ENCODE measurements at regions not wholly inside any gene's neighbourhood (a gene's known extent, or its start where the extent isn't known, plus 50 kb on each side); places are given as distances from the start of the nearest gene placed in this dataset.
"Not testable (repeated sequence)": the region's sequence is repeated elsewhere in the genome, so short reads cannot be mapped to it uniquely, and the experiment has no call there.

DNA sequence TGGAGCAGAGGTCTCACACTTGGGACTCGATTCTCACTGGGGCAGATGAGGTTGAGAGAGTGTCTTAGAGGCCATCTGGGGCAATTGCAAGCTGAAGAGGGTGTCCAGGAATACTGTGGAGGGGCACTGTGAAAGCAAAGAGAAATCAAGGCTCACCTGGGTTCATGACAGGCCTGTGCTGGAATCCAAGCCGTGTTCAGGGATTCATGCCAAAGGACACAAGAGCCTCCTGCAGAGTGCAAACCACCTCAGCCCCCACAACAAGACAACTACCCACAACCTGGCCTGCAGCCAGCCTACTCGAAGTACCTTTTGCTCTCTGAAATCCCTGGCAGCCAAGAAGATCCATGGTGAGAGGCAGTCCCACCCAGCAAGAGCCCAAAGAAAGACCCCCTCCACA lies 2334.2 kb downstream of the TP53TG3F start:
- Mint-ChIP-seq H3K36me3 (ENCODE audit: low read depth) (no peaks in the 10 kb centered on the region), H3K4me1 (no peaks in the 10 kb centered on the region), H3K9me3 (peaks cover 18% of the 10 kb centered on the region)

DNA sequence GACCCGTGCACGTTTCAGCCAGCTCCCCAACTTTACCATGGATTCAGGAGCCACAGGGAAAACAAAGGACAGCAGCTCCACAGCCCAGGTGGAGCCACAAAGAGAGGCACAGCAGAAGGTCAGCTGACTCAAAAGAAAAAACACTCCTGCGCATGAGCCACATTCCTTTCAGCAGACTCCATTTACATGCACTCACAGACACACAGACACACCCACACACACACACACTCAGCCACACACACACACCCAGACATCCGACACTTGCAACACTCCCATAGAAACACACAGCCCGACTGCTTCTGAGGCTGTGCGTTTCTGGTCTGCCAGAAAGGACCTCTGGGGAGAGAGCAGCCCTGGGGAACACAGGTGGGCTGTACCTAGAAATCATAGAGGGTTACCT lies 2335.5 kb downstream of the TP53TG3F start:
- H3K9me3 Mint-ChIP-seq: peaks cover 25% of the 10 kb centered on the region
- no peak overlapping the region for H3K4me3 Mint-ChIP-seq
- no peaks in the 10 kb centered on the region for H3K27me3 Mint-ChIP-seq
- ATAC-seq (replicated peaks): no peak
- no peaks in the 10 kb centered on the region for H3K4me1 Mint-ChIP-seq
- H3K27ac Mint-ChIP-seq: no peak overlapping the region
- no peaks in the 10 kb centered on the region for H3K36me3 Mint-ChIP-seq (ENCODE audit: low read depth)

More for the DNA sequence above, 2334.2 kb downstream of the TP53TG3F start:
- no peak overlapping the region for H3K4me3 Mint-ChIP-seq
- H3K27ac Mint-ChIP-seq: no peak overlapping the region
- no peaks in the 10 kb centered on the region for H3K27me3 Mint-ChIP-seq
- ATAC-seq (replicated peaks): no peak

DNA sequence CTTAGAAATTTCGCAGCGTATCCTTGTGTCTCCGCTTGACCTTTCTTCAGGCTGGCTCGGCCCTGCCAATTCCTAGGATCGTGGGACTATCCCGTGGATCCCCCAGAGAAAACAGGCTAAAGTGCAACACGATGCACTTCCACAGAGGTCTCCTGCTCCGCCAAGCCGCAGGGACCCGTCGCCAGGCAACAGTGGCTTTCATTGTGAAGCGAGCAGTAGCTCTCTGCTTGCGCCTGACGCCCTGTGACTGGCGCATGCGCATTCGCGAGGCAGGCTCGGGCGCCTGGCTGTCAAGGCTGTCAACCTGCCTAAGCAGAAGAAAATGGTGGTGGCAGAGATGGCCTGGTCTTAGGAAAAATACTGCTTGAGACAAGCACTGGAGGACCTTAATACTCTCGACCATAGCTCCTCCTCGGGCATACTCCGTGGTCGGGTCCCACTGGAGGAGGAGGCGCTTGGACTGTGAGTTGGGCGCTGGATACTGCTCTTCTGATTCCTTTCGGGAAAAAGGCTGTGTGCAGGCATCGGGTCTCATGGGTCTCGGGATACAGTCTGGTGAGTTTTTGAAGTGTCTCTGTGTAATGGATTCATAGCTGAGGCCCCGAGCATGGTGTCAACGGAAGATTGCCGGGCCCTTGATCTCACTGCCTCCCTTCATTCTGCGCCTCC lies 2336.1 kb downstream of the TP53TG3F start:
- H3K27ac Mint-ChIP-seq: no peak overlapping the region
- no peak overlapping the region for H3K4me3 Mint-ChIP-seq
- H3K4me1 Mint-ChIP-seq: no peaks in the 10 kb centered on the region
- H3K36me3 Mint-ChIP-seq (ENCODE audit: low read depth): no peaks in the 10 kb centered on the region
- peaks cover 25% of the 10 kb centered on the region for H3K9me3 Mint-ChIP-seq
- ATAC-seq (replicated peaks): no peak
- H3K27me3 Mint-ChIP-seq: no peaks in the 10 kb centered on the region

DNA sequence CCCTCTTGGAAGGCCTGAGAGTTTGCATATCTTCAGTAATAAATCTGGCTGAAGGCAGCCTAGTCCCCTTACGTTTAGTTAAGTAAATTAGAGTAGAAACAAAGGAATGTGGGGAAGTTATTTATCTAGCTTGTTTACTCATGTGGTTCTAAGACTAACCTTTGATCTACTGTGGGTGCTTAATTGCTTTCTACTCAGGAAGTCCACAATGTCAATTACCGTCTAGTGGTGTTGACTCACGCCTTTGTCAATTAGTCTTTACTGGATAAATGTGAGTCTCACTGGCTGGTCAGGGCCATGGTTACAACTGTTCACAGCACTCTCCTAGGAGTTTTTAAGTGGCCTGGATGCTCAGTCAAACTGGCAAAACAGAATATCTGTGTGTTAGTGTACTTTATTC lies 2338.4 kb downstream of the TP53TG3F start:
- no peak overlapping the region for H3K4me3 Mint-ChIP-seq
- no peaks in the 10 kb centered on the region for H3K4me1 Mint-ChIP-seq
- no peaks in the 10 kb centered on the region for H3K27me3 Mint-ChIP-seq
- ATAC-seq (replicated peaks): no peak
- no peaks in the 10 kb centered on the region for H3K36me3 Mint-ChIP-seq (ENCODE audit: low read depth)
- peaks cover 26% of the 10 kb centered on the region for H3K9me3 Mint-ChIP-seq
- no peak overlapping the region for H3K27ac Mint-ChIP-seq

DNA sequence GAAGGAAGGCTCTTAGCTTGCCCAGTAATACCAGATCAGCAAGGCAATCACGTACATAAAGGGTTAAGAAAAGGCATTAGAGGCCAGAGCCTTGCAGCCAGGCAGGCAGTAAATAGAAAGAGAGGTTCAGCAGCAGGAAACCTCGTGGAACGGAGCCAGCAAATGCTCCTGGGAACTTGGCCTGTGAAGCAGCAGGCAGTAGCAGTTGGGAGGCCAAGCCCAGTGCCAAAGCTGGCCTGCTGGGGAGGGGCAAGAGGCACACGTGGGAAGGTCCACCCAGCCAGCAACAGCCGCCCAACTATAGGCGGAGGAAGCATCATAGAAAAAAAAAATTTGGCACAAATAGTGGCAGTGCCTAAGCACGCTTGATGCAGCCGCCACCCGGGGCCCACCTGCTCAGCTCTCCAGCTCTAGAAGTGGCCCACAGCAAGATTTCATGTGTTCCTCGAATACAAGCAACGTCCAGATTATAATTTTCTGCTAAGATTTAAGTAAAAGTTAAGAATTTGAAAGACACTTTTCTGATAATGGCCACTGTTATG lies 2339.5 kb downstream of the TP53TG3F start:
- H3K27me3 Mint-ChIP-seq: no peaks in the 10 kb centered on the region
- no peak overlapping the region for H3K4me3 Mint-ChIP-seq
- ATAC-seq (replicated peaks): no peak
- H3K36me3 Mint-ChIP-seq (ENCODE audit: low read depth): no peaks in the 10 kb centered on the region
- no peak overlapping the region for H3K27ac Mint-ChIP-seq
- peaks cover 26% of the 10 kb centered on the region for H3K9me3 Mint-ChIP-seq
- H3K4me1 Mint-ChIP-seq: no peaks in the 10 kb centered on the region

DNA sequence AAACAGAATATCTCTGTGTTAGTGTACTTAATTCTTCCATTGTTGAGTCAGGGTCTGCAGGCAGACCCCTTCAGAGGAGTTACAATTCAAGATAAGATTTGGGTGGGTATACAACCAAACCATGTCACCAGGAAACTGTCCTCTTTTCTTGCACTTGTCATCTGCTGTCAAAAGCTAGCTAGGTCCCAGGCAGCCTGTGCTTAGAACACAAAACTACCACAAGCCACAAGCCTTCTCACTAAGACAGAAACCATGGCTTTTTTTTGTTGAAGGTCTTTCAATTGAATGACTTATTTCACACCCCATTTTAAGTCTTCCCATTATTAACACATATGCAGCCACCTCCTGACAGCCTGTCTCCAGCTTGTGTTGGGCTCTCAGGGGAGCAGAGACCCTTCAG lies 2345.1 kb downstream of the TP53TG3F start:
- not testable (repeated sequence) for H3K4me3 Mint-ChIP-seq; ATAC-seq (replicated peaks); H3K27me3 Mint-ChIP-seq; H3K4me1 Mint-ChIP-seq; H3K36me3 Mint-ChIP-seq (ENCODE audit: low read depth); H3K27ac Mint-ChIP-seq
- peaks cover 20% of the 10 kb centered on the region for H3K9me3 Mint-ChIP-seq

DNA sequence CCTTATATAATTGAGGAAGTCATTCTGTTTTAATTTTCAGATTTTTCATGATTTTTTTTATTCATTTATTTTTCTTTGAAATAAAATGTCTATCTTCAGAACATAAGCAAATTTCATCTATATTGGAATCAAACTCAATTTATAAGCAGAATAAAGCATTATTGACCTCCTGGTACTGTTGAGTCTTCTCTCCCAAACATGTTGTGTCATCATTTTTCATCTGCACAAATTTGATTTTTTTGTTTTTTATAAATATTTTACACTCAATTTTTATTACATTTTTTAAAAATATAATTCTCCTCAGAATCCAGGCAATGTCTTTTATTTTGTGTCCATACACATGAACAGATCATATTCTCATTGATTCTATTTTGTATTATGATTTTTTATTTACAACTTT lies 2363.9 kb downstream of the TP53TG3F start:
- Mint-ChIP-seq H3K9me3 (peaks cover 15% of the 10 kb centered on the region), H3K4me3 (no peak overlapping the region), H3K36me3 (ENCODE audit: low read depth) (no peaks in the 10 kb centered on the region), H3K27ac (no peak overlapping the region), H3K4me1 (no peaks in the 10 kb centered on the region), H3K27me3 (no peaks in the 10 kb centered on the region)
- ATAC-seq (replicated peaks): no peak

DNA sequence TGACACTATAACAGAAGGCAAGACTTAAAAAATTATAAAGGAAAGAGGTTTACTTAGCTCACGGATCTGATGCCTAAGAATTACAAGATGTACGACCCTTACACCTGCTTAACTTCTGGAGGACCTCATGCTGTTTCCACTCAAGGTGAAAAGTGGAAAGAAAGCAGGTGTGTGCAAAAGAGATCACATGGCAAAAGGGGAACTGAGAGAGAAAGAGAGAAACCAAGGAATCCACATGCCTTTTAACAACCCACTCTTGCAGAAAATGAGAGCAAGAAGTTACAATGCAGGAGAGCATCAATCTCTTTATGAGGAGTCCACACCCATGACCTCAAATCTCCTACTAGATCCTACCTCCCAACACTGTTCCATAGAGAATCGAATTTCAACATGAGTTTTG lies 2382.2 kb downstream of the TP53TG3F start:
- Mint-ChIP-seq H3K27ac (no peak overlapping the region), H3K27me3 (no peaks in the 10 kb centered on the region), H3K4me3 (no peak overlapping the region), H3K36me3 (ENCODE audit: low read depth) (no peaks in the 10 kb centered on the region), H3K9me3 (peaks cover 24% of the 10 kb centered on the region), H3K4me1 (no peaks in the 10 kb centered on the region)
- no peak for ATAC-seq (replicated peaks)

DNA sequence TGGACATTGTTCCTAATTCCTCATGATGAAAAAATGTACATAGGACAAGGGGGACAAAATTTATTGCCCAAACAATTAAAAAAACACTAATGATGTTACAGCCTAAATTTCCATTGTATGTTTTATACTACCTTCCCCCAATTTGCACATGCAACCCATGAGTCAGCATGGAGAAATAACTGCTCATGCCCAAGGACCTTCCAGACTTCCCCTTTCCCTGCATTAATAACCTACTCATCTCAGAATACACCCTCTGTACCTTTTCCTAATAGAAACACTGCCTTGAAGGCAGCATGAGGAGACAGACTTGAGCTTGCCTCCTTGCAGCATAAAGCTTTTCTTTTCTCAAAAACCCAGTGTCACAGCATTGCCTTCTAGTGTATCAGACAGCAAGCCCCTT lies 2402.8 kb downstream of the TP53TG3F start:
- Mint-ChIP-seq H3K4me1 (no peaks in the 10 kb centered on the region), H3K27me3 (no peaks in the 10 kb centered on the region), H3K36me3 (ENCODE audit: low read depth) (no peaks in the 10 kb centered on the region), H3K9me3 (peaks cover 27% of the 10 kb centered on the region), H3K4me3 (no peak overlapping the region), H3K27ac (no peak overlapping the region)
- ATAC-seq (replicated peaks): no peak

DNA sequence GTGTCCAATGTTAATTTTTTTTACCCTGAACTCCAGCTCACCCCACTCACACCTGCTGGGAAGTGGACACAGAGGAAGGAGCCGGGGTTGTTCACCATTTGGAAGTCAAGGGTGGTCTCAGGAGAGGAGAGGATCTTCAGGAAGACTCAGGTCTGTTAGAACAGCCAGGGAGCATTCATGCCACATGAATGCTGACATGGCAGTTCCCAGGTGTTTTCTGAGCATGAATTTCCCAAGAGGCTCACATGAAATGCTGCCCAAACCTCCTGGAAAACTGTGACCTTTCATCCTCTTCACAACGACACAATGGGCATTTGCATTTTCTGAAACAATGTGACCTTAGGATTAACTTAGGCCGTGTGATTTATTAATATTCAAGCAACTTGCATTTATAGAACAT lies 2409.2 kb downstream of the TP53TG3F start:
- no peaks in the 10 kb centered on the region for H3K4me1 Mint-ChIP-seq
- H3K27me3 Mint-ChIP-seq: no peaks in the 10 kb centered on the region
- H3K27ac Mint-ChIP-seq: no peak overlapping the region
- ATAC-seq (replicated peaks): no peak
- H3K9me3 Mint-ChIP-seq: peaks cover 27% of the 10 kb centered on the region
- no peak overlapping the region for H3K4me3 Mint-ChIP-seq
- H3K36me3 Mint-ChIP-seq (ENCODE audit: low read depth): no peaks in the 10 kb centered on the region

DNA sequence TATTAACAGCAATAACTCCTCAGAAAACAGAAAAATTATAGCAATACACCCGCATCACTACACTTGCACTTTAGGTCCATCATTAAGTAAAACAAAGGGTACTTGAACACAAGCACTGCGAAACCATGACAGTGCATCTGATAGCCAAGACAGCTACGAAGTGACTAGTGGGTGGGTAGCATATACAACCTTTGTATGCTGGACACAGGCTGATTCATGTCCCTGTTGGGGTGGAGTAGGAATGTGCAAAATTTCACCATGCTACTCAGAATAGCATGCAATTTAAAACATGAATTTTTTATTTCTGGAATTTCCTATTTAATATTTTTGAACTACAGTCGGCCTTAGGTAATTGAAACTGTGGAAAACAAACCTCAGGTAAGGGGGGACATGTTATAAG lies 2414.1 kb downstream of the TP53TG3F start:
- Mint-ChIP-seq H3K36me3 (ENCODE audit: low read depth) (no peaks in the 10 kb centered on the region), H3K27me3 (no peaks in the 10 kb centered on the region), H3K4me3 (no peak overlapping the region), H3K4me1 (no peaks in the 10 kb centered on the region), H3K27ac (no peak overlapping the region), H3K9me3 (peaks cover 30% of the 10 kb centered on the region)
- no peak for ATAC-seq (replicated peaks)

DNA sequence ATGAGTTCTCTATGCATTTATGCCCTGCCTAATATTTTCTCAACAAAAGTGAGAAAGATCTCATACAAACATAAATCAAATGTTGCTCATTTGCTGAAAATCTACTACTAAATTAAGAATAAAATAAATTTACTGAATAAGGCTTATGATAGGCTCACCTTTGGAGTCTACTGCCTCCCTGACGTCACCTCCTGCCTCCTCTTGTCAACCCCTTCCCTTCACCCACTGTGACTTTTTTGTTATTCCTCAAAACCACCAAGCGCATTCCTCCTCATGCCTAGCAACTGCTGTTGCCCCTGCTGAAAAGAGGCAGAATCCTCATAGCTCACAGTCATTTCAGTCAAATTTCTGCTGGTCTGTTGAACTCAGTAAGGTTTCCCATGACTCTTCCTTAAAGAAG lies 2422.2 kb downstream of the TP53TG3F start:
- Mint-ChIP-seq H3K27me3 (no peaks in the 10 kb centered on the region), H3K27ac (no peak overlapping the region), H3K4me3 (no peak overlapping the region), H3K4me1 (no peaks in the 10 kb centered on the region), H3K36me3 (ENCODE audit: low read depth) (no peaks in the 10 kb centered on the region), H3K9me3 (peaks cover 37% of the 10 kb centered on the region)
- no peak for ATAC-seq (replicated peaks)

DNA sequence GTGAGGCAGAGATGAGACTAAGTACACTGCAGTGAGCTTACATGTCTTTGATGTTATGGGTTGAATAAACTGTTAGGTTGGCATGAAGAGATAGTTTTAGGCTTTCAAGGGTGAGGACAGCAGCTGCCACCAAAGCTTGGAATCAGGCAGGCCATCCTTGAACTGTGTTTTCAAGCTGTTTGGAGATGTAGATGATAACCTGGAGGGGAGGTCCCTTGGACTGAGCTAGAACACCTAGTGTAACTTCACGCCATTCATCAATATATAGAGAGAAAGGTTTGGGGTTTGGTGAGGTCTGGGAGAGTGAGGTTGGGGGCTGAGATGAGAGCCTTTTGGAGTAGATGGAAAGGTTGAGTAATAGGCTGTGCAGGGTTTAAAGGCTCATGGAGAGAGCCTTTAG lies 2447.0 kb downstream of the TP53TG3F start:
- no peak overlapping the region for H3K4me3 Mint-ChIP-seq
- H3K27ac Mint-ChIP-seq: no peak overlapping the region
- H3K4me1 Mint-ChIP-seq: peaks cover 4% of the 10 kb centered on the region
- H3K27me3 Mint-ChIP-seq: no peaks in the 10 kb centered on the region
- H3K36me3 Mint-ChIP-seq (ENCODE audit: low read depth): no peaks in the 10 kb centered on the region
- peaks cover 41% of the 10 kb centered on the region for H3K9me3 Mint-ChIP-seq
- ATAC-seq (replicated peaks): no peak

DNA sequence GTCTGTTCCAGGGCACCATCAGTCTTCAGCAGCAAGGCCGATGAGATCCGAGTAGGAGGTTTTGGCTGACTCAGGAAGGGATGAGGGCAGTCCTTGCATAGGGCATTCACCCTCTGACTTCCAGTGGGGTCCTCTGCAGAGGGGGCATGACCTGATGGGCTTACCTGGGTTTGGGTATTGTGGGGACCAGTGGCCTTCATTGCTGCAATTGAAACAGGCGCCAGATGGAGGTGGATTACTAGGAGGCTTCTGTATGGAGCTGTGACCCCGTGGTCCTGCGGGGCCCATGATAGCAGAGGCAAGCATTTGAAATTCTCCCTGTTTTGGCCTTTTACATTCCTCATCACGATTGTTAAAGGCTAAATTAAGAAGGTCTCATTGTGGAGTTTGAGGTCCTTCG lies 2448.7 kb downstream of the TP53TG3F start:
- ATAC-seq (replicated peaks): no peak
- Mint-ChIP-seq H3K36me3 (ENCODE audit: low read depth) (no peaks in the 10 kb centered on the region), H3K4me1 (peaks cover 4% of the 10 kb centered on the region), H3K9me3 (peaks cover 45% of the 10 kb centered on the region), H3K27me3 (no peaks in the 10 kb centered on the region), H3K27ac (no peak overlapping the region), H3K4me3 (no peak overlapping the region)

DNA sequence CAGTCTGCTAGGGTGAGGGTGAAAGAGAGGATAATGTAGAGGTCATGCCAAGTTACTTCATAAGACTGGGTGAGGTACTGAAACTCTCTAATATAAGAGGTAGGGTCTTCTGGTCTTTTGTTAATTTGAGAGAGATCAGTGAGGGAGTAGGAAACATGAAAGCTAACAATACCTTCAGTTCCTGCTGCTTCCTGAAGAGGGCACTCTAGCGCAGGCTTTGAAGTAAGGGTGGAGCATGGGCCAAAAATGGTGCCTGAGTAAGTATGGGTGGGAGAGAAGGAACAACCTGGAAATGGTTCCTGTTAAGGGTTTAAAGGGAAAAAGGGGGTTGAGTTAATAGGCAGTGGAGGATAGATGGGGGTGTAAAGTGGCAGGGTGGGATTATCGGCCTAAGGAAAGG lies 2449.5 kb downstream of the TP53TG3F start:
- Mint-ChIP-seq H3K9me3 (peaks cover 45% of the 10 kb centered on the region), H3K27me3 (no peaks in the 10 kb centered on the region), H3K36me3 (ENCODE audit: low read depth) (no peaks in the 10 kb centered on the region), H3K27ac (no peak overlapping the region), H3K4me1 (peaks cover 4% of the 10 kb centered on the region), H3K4me3 (no peak overlapping the region)
- no peak for ATAC-seq (replicated peaks)

Measured in activated T-helper 17 cell treated with anti-CD3 and anti-CD28 coated beads, Interleukin-2, amount 50 U/mL, for 72 hours (primary cell).